ENCODE measurements at regions not wholly inside any gene's neighbourhood (a gene's known extent, or its start where the extent isn't known, plus 50 kb on each side); places are given as distances from the start of the nearest gene placed in this dataset.

DNA sequence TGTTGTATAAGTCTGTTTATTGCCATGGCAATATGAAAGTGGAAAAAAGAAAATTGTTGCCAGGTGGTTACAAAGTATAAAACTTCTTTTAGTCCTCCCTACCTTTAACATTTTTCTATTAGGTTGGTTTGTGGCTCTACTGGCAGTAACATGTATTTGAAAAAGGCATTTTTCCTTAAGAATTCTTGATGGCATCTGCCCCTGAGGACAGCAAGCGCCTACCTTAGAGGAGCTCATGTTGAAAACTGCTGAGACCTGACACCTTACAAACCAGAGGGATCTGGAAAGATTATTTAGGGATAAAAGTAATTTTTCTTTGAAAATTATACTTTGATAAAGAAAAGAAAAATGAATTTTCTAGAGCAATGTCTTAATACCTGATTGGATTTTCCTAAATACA, 208.1 kb downstream of the CAVIN4 start:
- TF ChIP-seq EP300 (IDR thresholded peaks at IDR 0.05; ENCODE audit: low read length), result no peak
- TF ChIP-seq CEBPB (tag; IDR thresholded peaks at IDR 0.05), result no peak
- TF ChIP-seq, protein P1, sequence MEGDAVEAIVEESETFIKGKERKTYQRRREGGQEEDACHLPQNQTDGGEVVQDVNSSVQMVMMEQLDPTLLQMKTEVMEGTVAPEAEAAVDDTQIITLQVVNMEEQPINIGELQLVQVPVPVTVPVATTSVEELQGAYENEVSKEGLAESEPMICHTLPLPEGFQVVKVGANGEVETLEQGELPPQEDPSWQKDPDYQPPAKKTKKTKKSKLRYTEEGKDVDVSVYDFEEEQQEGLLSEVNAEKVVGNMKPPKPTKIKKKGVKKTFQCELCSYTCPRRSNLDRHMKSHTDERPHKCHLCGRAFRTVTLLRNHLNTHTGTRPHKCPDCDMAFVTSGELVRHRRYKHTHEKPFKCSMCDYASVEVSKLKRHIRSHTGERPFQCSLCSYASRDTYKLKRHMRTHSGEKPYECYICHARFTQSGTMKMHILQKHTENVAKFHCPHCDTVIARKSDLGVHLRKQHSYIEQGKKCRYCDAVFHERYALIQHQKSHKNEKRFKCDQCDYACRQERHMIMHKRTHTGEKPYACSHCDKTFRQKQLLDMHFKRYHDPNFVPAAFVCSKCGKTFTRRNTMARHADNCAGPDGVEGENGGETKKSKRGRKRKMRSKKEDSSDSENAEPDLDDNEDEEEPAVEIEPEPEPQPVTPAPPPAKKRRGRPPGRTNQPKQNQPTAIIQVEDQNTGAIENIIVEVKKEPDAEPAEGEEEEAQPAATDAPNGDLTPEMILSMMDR (IDR thresholded peaks at IDR 0.05 in 2 of 3, conservative IDR thresholded peaks at IDR 0.05 in 1 of 3; ENCODE audit: insufficient read depth in 2 of 3, low read depth in 1 of 3, low read length in 3 of 3), result no peak
- no peak for TF ChIP-seq HDAC2 (IDR thresholded peaks at IDR 0.05)
- TF ChIP-seq, protein P2, sequence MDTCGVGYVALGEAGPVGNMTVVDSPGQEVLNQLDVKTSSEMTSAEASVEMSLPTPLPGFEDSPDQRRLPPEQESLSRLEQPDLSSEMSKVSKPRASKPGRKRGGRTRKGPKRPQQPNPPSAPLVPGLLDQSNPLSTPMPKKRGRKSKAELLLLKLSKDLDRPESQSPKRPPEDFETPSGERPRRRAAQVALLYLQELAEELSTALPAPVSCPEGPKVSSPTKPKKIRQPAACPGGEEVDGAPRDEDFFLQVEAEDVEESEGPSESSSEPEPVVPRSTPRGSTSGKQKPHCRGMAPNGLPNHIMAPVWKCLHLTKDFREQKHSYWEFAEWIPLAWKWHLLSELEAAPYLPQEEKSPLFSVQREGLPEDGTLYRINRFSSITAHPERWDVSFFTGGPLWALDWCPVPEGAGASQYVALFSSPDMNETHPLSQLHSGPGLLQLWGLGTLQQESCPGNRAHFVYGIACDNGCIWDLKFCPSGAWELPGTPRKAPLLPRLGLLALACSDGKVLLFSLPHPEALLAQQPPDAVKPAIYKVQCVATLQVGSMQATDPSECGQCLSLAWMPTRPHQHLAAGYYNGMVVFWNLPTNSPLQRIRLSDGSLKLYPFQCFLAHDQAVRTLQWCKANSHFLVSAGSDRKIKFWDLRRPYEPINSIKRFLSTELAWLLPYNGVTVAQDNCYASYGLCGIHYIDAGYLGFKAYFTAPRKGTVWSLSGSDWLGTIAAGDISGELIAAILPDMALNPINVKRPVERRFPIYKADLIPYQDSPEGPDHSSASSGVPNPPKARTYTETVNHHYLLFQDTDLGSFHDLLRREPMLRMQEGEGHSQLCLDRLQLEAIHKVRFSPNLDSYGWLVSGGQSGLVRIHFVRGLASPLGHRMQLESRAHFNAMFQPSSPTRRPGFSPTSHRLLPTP (IDR thresholded peaks at IDR 0.05; ENCODE audit: borderline replicate concordance, extremely low read depth, insufficient read length), result no peak
- no peak for TF ChIP-seq TAF1 (IDR thresholded peaks at IDR 0.05; ENCODE audit: control insufficient read depth, extremely low read depth, insufficient read depth, low read length, severe bottlenecking)
- TF ChIP-seq ZNF133 (CRISPR knock-in tag; IDR thresholded peaks at IDR 0.05), result no peak
- TF ChIP-seq SMARCC2 (IDR thresholded peaks at IDR 0.05; ENCODE audit: low read depth), result no peak
- TF ChIP-seq, protein P3, sequence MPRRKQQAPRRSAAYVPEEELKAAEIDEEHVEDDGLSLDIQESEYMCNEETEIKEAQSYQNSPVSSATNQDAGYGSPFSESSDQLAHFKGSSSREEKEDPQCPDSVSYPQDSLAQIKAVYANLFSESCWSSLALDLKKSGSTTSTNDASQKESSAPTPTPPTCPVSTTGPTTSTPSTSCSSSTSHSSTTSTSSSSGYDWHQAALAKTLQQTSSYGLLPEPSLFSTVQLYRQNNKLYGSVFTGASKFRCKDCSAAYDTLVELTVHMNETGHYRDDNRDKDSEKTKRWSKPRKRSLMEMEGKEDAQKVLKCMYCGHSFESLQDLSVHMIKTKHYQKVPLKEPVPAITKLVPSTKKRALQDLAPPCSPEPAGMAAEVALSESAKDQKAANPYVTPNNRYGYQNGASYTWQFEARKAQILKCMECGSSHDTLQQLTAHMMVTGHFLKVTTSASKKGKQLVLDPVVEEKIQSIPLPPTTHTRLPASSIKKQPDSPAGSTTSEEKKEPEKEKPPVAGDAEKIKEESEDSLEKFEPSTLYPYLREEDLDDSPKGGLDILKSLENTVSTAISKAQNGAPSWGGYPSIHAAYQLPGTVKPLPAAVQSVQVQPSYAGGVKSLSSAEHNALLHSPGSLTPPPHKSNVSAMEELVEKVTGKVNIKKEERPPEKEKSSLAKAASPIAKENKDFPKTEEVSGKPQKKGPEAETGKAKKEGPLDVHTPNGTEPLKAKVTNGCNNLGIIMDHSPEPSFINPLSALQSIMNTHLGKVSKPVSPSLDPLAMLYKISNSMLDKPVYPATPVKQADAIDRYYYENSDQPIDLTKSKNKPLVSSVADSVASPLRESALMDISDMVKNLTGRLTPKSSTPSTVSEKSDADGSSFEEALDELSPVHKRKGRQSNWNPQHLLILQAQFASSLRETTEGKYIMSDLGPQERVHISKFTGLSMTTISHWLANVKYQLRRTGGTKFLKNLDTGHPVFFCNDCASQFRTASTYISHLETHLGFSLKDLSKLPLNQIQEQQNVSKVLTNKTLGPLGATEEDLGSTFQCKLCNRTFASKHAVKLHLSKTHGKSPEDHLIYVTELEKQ (CRISPR knock-in tag; IDR thresholded peaks at IDR 0.05), result no peak
- TF ChIP-seq ZNF695 (CRISPR knock-in tag; IDR thresholded peaks at IDR 0.05), result no peak
